H9 (cell line): ENCODE measurements at regions not wholly inside any gene's neighbourhood (a gene's known extent, or its start where the extent isn't known, plus 50 kb on each side); places are given as distances from the start of the nearest gene placed in this dataset.

ENCODE experiments used
- DNase-seq: peaks from one replicate; pipeline ENCODE4 v3.0.0-alpha.2; 2017
- H2AFZ ChIP-seq: one replicate; pipeline ENCODE4 v1.6.1; 2013; ENCODE audit warnings: mild to moderate bottlenecking, low read length, control low read depth, moderate library complexity
- H2AK5ac ChIP-seq: 2 replicates; pipeline ENCODE4 v1.6.1; 2013; ENCODE audit warnings: low read length, control low read depth, mixed read lengths; ENCODE audit not compliant: insufficient read length
- H2BK120ac ChIP-seq: one replicate; pipeline ENCODE4 v1.6.1; 2013; ENCODE audit warnings: low read depth, mild to moderate bottlenecking, low read length, control low read depth, inconsistent platforms; ENCODE audit not compliant: poor library complexity, severe bottlenecking
- H2BK12ac ChIP-seq: 2 replicates; pipeline ENCODE4 v1.6.1; 2013; ENCODE audit warnings: low read length, control low read depth, mixed read lengths, low read depth; ENCODE audit not compliant: insufficient read length
- H2BK15ac ChIP-seq: 2 replicates; pipeline ENCODE4 v1.6.1; 2013; ENCODE audit warnings: low read depth, low read length, control low read depth
- H2BK20ac ChIP-seq: one replicate; pipeline ENCODE4 v1.6.1; 2013; ENCODE audit warnings: low read depth, mild to moderate bottlenecking, low read length, control low read depth, inconsistent platforms; ENCODE audit not compliant: poor library complexity, severe bottlenecking
- H2BK5ac ChIP-seq: 2 replicates; pipeline ENCODE4 v1.6.1; 2013; ENCODE audit warnings: low read length, control low read depth, mixed read lengths; ENCODE audit not compliant: insufficient read length
- H3K14ac ChIP-seq: 2 replicates; pipeline ENCODE4 v1.6.1; 2013; ENCODE audit warnings: low read length, control low read depth; ENCODE audit not compliant: insufficient read depth
- H3K18ac ChIP-seq: 2 replicates; pipeline ENCODE4 v1.6.1; 2013; ENCODE audit warnings: low read depth, mild to moderate bottlenecking, mixed read lengths, low read length, control low read depth; ENCODE audit not compliant: insufficient read length
- H3K23ac ChIP-seq: 2 replicates; pipeline ENCODE4 v1.6.1; 2013; ENCODE audit warnings: low read length, control low read depth, mixed read lengths, low read depth; ENCODE audit not compliant: insufficient read length
- H3K23me2 ChIP-seq: 2 replicates; pipeline ENCODE4 v1.6.1; 2013; ENCODE audit warnings: low read depth, mild to moderate bottlenecking, mixed read lengths, low read length, control low read depth; ENCODE audit not compliant: insufficient read length, poor library complexity, severe bottlenecking
- H3K27ac ChIP-seq: 2 replicates; pipeline ENCODE4 v1.5.1; 2013; ENCODE audit warnings: low read length, control low read depth, mixed read lengths, low read depth; ENCODE audit not compliant: insufficient read length
- H3K27me3 ChIP-seq: 2 replicates; pipeline ENCODE4 v1.6.1; 2013; ENCODE audit warnings: low read length, control low read depth, inconsistent platforms; ENCODE audit not compliant: insufficient read depth
- H3K4ac ChIP-seq: 2 replicates; pipeline ENCODE4 v1.6.1; 2013; ENCODE audit warnings: low read depth, mild to moderate bottlenecking, control low read depth, inconsistent platforms, low read length, moderate library complexity
- H3K4me1 ChIP-seq: 2 replicates; pipeline ENCODE4 v1.6.1; 2013; ENCODE audit warnings: low read length, control low read depth, inconsistent platforms; ENCODE audit not compliant: insufficient read depth
- H3K4me2 ChIP-seq: 2 replicates; pipeline ENCODE4 v1.6.1; 2013; ENCODE audit warnings: low read length, control low read depth, mixed read lengths; ENCODE audit not compliant: insufficient read length, insufficient read depth
- H3K56ac ChIP-seq: 2 replicates; pipeline ENCODE4 v1.6.1; 2013; ENCODE audit warnings: low read depth, mild to moderate bottlenecking, mixed read lengths, low read length, control low read depth; ENCODE audit not compliant: insufficient read length
- H3K79me1 ChIP-seq: 2 replicates; pipeline ENCODE4 v1.6.1; 2013; ENCODE audit warnings: low read depth, mild to moderate bottlenecking, moderate library complexity, low read length, control low read depth, inconsistent platforms; ENCODE audit not compliant: insufficient read depth, poor library complexity, severe bottlenecking
- H3K79me2 ChIP-seq: 2 replicates; pipeline ENCODE4 v1.6.1; 2013; ENCODE audit warnings: low read length, control low read depth, inconsistent platforms; ENCODE audit not compliant: insufficient read depth
- H3K9ac ChIP-seq: 2 replicates; pipeline ENCODE4 v1.6.1; 2013; ENCODE audit warnings: low read length, control low read depth, mixed read lengths; ENCODE audit not compliant: insufficient read length; ENCODE audit errors: extremely low read depth
- H3K9me3 ChIP-seq: one replicate; pipeline ENCODE4 v1.6.1; 2013; ENCODE audit warnings: low read depth, low read length, inconsistent platforms; ENCODE audit not compliant: control insufficient read depth
- H3T11ph ChIP-seq: one replicate; pipeline ENCODE4 v1.6.1; 2013; ENCODE audit warnings: mild to moderate bottlenecking, low read length, control low read depth, inconsistent platforms
- H4K20me1 ChIP-seq: one replicate; pipeline ENCODE4 v1.6.1; 2013; ENCODE audit not compliant: control insufficient read depth, insufficient read length, insufficient read depth
- H4K5ac ChIP-seq: 2 replicates; pipeline ENCODE4 v1.6.1; 2013; ENCODE audit warnings: low read depth, mild to moderate bottlenecking, mixed read lengths, low read length, control low read depth; ENCODE audit not compliant: insufficient read length
- H4K8ac ChIP-seq: replicated peaks from 2 replicates; pipeline ENCODE4 v1.6.1; 2013; ENCODE audit warnings: low read length, control low read depth, mixed read lengths, low read depth; ENCODE audit not compliant: insufficient read length
- H4K91ac ChIP-seq: 2 replicates; pipeline ENCODE4 v1.6.1; 2013; ENCODE audit warnings: low read depth, mild to moderate bottlenecking, moderate library complexity, mixed read lengths, low read length, control low read depth; ENCODE audit not compliant: insufficient read length
- H3K27ac Mint-ChIP-seq, 3 experiments: 2 replicates in 2 of 3; 3 replicates in 1 of 3; pipeline ENCODE4 v1.8.0; 2020 to 2021; ENCODE audit warnings: mixed read lengths in 3 of 3, mild to moderate bottlenecking in 1 of 3, moderate library complexity in 1 of 3
- H3K27me3 Mint-ChIP-seq: 2 replicates; pipeline ENCODE4 v1.8.0; 2021; ENCODE audit warnings: low read depth, mild to moderate bottlenecking, moderate library complexity, mixed read lengths
- H3K36me3 Mint-ChIP-seq, 3 experiments: 2 replicates in 2 of 3; 3 replicates in 1 of 3; pipeline ENCODE4 v1.8.0; 2020 to 2021; ENCODE audit warnings: low read depth in 3 of 3, mixed read lengths in 3 of 3; ENCODE audit not compliant: insufficient read depth in 1 of 3
- H3K4me1 Mint-ChIP-seq, 2 experiments: 2 replicates each; pipeline ENCODE4 v1.8.0; 2020; ENCODE audit warnings: mixed read lengths in 2 of 2
- H3K4me3 Mint-ChIP-seq, 2 experiments: 2 replicates in 1 of 2; 3 replicates in 1 of 2; pipeline ENCODE4 v1.8.0; 2020 to 2021; ENCODE audit warnings: mild to moderate bottlenecking in 2 of 2, mixed read lengths in 2 of 2, moderate library complexity in 1 of 2
- H3K9me3 Mint-ChIP-seq, 2 experiments: 2 replicates in 1 of 2; 3 replicates in 1 of 2; pipeline ENCODE4 v1.8.0; 2020; ENCODE audit warnings: mild to moderate bottlenecking in 2 of 2, mixed read lengths in 2 of 2, moderate library complexity in 1 of 2
- CTCF ChIP-seq: fragments of 200-600 bp; sonication (generic); conservative IDR thresholded peaks from 3 replicates; pipeline ENCODE4 v1.8.0; 2021; ENCODE audit warnings: antibody characterized with exemption, mild to moderate bottlenecking
- WGBS: extraction: QIAGEN DNeasy Blood & Tissue Kit; methylation state at CpG from one replicate; pipeline ENCODE4 v1.1.7; 2013; ENCODE audit warnings: missing lambda C conversion rate, low lambda C conversion rate, mixed read lengths; ENCODE audit not compliant: insufficient read length; ENCODE audit errors: extremely low coverage; 5-methylcytosine and 5-hydroxymethylcytosine counted together

- Histone ChIP-seq H3K4me1 (no peaks in the 10 kb centered on the region), H2BK15ac (no peak overlapping the region), H2BK120ac (no peak overlapping the region), H3K27me3 (no peaks in the 10 kb centered on the region), H2AK5ac (no peak overlapping the region), H3K4me2 (no peak overlapping the region), H3K79me1 (no peaks in the 10 kb centered on the region), H3T11ph (no peak overlapping the region), H3K9me3 (no peaks in the 10 kb centered on the region), H4K91ac (no peak overlapping the region), H3K79me2 (no peaks in the 10 kb centered on the region), H3K27ac (no peak overlapping the region), H3K56ac (no peak overlapping the region), H3K14ac (no peak overlapping the region), H3K9ac (no peak overlapping the region), H4K20me1 (no peaks in the 10 kb centered on the region), H4K5ac (no peak overlapping the region), H3K23me2 (no peaks in the 10 kb centered on the region), H2AFZ (no peak overlapping the region), H2BK12ac (no peak overlapping the region), H3K18ac (no peak overlapping the region), H2BK20ac (no peak overlapping the region), H3K23ac (no peak overlapping the region), H2BK5ac (no peak overlapping the region), H4K8ac (no peak overlapping the region), H3K4ac (no peak overlapping the region)
- H3K36me3 Mint-ChIP-seq = peaks cover 4 to 12% (median 7%) of the 10 kb centered on the region in 3 experiments; a peak in 6 of 7 replicates
- WGBS = no CpG with 5 or more reads among the region's 1 CpG
- no peak overlapping the region for H3K4me3 Mint-ChIP-seq
- TF ChIP-seq CTCF = no peak
- H3K27me3 Mint-ChIP-seq = no peaks in the 10 kb centered on the region
- H3K9me3 Mint-ChIP-seq = peaks cover 18 to 21% of the 10 kb centered on the region in 2 experiments
- no peaks in the 10 kb centered on the region for H3K4me1 Mint-ChIP-seq
- DNase-seq = no peak
- no peak overlapping the region for H3K27ac Mint-ChIP-seq
These were observed 1009.6 kb upstream of the PCDH7 start for GRCh38 chr4:29710519-29710918.
